HG03565 (cell line): ENCODE measurements at regions not wholly inside any gene's neighbourhood (a gene's known extent, or its start where the extent isn't known, plus 50 kb on each side); places are given as distances from the start of the nearest gene placed in this dataset.

Source experiments
- ATAC-seq: cut with Tn5 transposase; IDR thresholded peaks from one replicate; pipeline ENCODE4 v1.9.1; 2021; ENCODE audit warnings: mild to moderate bottlenecking, moderate library complexity; ENCODE audit not compliant: unreplicated experiment

DNA sequence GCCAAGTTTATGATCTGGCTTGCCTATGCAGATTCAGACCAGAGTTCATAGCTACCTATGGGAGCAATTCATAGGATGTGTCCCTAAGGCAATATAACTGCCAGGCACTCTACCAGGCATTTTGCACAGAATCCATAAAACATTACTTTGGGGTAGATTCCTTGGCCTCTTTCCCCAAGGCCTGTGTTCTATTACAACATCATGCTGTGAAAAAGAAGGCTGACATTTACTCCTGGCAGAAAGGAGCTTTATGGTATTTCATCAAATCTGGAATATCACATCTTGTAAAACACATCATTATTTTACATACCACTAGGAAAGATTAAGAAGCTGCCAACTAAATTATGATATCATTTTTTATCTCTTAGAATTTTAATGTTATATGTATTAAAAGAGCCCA lies 287.0 kb upstream of the MARCKS start:
- no peak for ATAC-seq

DNA sequence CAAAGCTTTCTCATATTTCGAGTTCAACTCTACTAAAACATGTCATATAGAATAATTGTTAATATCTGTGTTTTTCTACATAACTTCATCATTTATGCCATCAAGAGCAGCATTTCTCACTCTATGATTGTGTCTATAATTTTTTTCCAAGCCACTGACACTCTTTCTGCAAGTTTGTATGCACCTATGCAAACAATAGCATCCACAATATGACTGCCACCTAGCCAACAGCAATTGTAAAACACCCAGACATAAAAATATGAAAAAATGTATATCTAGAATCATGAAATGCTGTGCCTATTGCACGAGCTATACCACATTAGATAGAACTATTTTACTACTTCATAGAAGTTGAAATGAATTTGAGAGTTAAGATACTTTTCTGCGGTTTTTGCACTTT lies 286.5 kb upstream of the MARCKS start:
- no peak for ATAC-seq

- no peak for ATAC-seq
Observed at GRCh38 chr6:113574147-113574546, 283.0 kb upstream of the MARCKS start.

GRCh38 chr6:113576310-113576709 lies 280.8 kb upstream of the MARCKS start:
- no peak for ATAC-seq

GRCh38 chr6:113578691-113579090 lies 278.5 kb upstream of the MARCKS start:
- ATAC-seq: no peak

DNA sequence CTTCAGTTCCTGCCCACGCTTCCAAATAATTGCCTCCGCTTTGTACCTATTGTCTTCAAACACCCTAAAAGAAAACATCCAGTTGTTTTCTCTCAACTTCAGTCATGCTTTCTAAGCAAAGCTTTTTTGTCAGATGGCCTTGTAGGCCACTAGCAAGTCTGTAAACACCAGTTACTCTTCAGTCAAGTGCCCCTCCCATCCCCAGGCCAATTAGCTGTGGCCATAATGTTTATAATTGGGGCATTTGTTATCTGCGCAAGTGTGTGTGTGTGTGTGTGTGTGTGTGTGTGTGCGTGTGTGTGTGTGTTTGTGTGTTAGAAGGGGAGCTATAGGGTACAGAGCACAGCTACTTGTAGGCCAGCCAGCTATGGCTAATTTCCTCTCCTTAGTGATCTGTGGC lies 272.4 kb upstream of the MARCKS start:
- ATAC-seq: no peak

GRCh38 chr6:113585246-113585645 lies 271.9 kb upstream of the MARCKS start:
- no peak for ATAC-seq

DNA sequence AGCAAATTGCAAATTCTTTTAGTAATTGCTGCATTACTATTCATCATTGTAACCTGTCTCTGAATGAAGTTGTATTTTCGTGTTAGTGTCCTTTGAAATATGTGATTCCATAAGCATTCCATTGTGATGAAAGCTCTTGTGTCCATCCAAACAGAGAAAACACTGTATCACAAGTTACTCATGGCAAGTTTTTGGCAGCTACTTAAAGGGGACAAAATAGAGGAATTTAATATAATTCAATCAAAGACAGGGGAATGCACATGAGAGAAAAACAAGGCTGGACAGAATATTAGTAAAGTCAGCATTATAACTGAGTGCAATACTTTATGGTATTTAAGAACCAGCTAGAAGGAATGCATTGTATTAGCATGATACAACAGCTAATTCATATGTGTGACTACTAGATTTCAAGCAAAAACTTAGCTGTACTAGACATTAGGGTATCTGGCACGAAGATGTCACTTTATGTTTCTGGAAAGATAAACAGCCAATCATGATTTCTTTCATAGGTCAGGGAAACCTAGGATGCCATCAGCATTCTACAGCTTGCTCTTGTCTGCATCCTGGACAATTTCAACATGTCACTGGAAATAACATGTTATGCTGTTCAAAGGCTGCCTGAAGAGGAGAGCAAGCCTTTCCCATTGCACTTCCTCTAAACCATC lies 270.6 kb upstream of the MARCKS start:
- ATAC-seq: no peak

- no peak for ATAC-seq
Observed at GRCh38 chr6:113587078-113587699, 270.0 kb upstream of the MARCKS start.

DNA sequence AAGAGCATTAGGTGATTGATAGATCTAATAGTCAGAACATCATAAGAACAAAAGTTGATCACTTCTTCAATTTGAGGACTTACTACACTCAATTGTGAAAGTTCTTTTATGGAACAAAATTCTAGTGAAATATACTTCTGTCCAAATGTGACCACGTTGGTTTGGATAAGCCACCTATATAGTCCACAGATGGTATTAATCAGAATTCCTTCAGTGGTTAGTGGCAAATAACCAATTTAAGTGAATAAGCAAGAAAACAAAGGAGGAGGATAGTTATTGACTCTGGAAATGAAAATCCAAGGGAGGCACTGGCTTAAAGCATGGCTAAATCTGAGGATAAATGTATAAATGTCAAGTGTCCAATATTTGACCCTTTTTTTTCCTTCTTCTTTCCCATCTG lies 268.5 kb upstream of the MARCKS start:
- no peak for ATAC-seq

- no peak for ATAC-seq
Observed at GRCh38 chr6:113591896-113592827, 265.0 kb upstream of the MARCKS start.

- ATAC-seq: no peak
Observed at GRCh38 chr6:113594726-113595125, 262.4 kb upstream of the MARCKS start.

GRCh38 chr6:113595911-113596376 lies 261.2 kb upstream of the MARCKS start:
- no peak for ATAC-seq

GRCh38 chr6:113596387-113597230 lies 260.5 kb upstream of the MARCKS start:
- peak; percentile 15 for ATAC-seq

- peak; percentile 45 for ATAC-seq
Observed at GRCh38 chr6:113597231-113597583, 259.9 kb upstream of the MARCKS start.

GRCh38 chr6:113598786-113599185 lies 258.4 kb upstream of the MARCKS start:
- ATAC-seq: no peak

- ATAC-seq: no peak
Observed at GRCh38 chr6:113599444-113599843, 257.7 kb upstream of the MARCKS start.

GRCh38 chr6:113600551-113601339 lies 256.4 kb upstream of the MARCKS start:
- no peak for ATAC-seq

DNA sequence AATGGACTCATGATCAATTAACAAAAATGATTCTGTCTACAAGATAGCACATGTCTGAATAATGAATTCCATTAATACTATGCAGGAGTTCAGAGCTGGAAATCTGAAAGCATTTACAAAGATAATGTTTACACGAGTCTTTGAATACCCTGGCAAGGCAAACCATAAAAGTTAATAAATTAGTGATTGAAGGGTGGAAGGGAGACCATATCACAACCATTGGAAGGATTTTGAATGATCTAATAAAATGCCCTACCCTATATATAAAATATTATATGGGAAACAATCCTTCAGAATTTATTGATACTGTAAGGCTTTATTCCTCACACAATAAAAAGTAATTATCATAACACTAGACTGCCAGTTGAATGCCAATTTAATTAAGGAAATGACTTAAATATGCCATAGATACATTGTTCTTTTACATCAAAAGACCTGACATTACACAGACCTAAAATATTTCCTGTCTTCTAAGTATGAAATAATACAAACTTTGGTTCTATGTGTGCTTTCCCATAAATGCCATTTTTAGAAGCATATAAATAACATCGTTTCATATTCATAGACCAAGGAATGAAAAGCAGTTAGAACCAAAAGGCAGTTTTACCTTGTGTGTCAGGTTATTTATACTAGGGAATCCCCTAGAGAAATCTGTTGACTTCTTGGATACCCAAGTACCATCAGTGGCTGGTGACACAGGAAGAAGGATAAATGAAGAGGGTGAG lies 249.2 kb upstream of the MARCKS start:
- ATAC-seq: no peak
